ENCODE measurements at regions not wholly inside any gene's neighbourhood (a gene's known extent, or its start where the extent isn't known, plus 50 kb on each side); places are given as distances from the start of the nearest gene placed in this dataset.
A peak's percentile ranks its signal among the peaks of the same experiment; 100 is the strongest.

DNA sequence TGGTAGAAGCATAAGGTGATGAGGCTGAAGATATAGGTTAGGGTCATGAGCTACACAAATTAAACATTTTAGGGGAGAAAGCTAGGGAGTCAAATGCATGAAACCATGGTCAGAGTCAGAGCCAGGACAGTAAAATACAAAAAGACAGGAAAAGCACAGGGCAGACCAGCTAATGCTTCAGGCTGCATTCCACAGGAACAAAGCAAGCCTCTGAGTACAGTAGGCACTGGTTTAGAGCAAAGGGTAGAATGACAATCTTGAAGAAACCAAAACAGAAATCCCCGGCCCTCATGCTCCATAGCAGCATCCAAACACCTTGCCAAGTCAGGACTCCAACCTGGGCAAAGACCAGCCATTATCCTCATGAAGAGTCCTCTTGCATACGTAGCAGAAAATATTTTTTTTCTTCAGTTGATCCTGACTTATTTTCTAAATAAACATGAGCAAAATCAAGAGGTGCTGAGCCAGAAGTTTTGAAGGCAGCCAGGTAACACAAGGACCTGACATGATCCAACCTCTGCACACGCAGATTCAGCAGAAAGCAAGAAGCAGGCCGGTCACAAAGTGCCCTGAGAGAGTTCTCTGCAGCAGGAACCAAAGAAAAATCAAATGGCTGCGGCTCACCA, 273.1 kb downstream of the TTLL7 start:
- no peak for DNase-seq (ENCODE audit: low spot score)

DNA sequence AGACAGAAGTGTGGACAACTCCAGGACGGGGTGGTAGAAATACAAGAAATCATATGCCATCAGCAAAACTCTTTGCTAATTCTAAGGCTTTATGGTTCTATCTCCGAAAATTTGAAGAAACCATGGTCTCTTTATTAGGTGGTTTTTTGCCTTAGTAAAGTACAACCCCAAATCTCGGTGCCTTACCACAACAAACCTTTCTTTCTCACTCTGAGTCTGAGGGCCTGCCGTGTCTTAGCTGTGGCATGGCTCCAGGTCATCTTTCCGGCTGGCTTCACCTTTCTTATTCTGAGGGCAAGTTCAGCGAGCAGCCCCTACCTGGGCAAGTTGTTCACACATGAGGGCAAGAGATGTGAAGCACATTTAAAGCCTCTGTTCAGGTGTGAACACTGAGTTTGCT, 280.6 kb downstream of the TTLL7 start:
- DNase-seq (ENCODE audit: low spot score), result no peak

DNA sequence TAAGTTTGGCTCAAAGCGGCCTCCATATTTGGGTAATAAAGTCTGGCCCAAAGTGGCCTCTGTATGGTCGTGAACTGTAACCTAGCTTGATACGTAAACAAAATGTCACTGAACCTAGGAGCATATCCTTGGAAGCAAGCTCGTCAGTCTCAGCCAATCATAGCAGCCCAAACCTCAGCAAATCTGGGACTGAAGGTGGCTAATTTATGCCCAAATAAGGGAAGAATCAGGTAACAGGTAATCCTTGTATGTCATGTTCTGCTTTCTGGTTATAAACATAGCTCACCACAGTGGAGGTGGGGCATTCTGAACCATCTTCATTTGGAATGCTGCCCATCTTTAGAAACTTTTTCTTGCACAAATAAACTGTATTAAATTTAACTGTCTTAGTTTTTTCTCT, 281.1 kb downstream of the TTLL7 start:
- no peak for DNase-seq (ENCODE audit: low spot score)

DNA sequence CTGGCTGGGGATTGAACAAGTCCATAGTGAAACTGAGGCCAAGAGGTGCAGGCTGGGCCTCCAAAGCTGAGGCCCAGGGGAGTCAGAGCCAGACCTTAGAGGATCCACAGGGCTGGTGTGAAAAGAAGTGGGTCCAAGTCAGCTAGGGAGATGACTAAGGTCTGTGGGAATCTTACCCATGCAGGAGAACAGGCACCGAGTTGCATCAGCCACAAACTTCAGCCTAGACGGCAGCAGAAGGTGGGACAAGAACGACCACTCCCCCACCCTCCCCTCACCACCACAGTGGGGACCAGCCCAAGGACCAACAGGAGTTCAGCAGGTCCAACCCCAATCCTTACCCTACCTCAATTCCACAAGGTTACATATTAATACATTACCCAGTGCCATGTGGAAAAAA, 282.3 kb downstream of the TTLL7 start:
- DNase-seq (ENCODE audit: low spot score), result no peak

DNA sequence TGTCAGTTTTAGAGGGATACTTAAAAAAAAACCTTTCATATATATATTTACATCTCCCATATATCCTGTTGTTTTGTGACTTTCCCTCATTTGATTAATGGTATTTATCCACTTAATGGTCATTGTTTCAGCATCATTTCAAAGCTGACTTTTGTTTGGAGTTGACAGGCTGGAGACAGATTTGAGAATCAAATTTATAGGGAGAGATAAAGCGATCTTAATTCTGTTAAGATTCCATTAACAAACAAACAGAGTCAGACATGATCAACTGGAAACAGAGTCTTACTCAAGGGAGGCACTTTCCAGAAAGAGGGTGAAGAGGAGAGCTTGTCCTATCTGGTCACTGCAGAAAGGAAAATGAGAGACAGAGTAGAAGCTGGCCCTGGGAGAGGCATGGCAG, 283.4 kb downstream of the TTLL7 start:
- DNase-seq (ENCODE audit: low spot score), result no peak

DNA sequence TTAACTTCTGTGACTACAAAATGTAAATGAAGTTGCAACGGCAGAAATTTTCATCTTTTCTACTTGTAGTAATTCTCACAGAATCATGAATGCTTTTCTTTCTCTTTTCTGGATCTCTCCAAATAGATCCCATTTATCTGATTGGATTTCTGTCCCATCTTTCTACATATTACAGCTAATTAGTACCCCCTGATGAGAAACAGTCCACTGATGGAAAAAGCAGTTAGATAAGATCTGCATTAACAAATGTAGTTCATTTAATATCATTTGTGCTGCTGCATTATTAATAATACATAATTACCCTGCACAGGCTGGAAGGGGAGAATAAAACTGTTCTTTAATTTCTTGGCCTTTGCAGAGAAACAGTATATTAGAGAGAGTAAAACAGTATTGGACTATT, 289.3 kb downstream of the TTLL7 start:
- DNase-seq (ENCODE audit: low spot score), result no peak

DNA sequence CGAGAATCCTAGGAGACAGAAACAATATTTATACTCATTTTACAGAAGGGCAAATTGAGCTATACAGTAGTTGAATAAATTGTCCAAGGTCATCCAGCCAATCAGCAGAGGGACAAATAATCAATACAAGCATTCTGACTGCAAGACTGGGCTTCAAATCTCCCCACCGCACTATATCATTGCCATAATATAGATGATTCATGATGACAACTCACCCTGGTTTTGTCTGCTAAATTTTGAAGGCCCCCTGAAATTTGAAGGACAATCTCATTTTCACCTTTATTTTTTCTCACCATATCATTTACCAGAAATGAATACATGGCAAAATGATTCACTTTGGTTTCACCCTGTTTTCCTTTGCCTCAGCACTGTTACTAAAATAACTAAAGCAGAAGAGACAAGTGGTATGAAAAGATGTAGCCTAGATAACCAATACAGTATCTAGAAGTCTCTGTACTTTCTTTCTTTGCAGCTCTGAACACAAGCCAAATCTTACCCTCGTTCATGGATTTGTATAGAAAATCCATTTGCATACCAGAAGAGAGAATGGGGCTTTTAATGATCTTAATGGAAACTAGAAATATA, 292.5 kb downstream of the TTLL7 start:
- no peak for DNase-seq (ENCODE audit: low spot score)

DNA sequence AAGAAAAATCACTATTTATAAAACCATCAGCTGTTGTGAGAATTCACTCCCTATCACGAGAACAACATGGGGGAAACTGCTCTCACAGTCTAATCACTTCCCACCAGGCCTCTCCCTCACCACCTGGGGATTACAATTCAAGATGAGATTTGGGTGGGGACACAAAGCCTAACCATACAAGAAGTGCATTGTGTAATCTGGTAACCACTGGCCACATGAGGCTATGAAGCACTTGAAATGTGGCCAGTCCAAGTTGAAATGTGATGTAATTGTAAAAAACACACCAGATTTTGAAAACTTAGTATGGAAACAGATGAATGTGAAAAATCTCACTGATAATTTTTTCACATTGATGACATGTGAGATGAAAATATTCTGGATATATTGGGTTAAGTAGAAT, 293.8 kb downstream of the TTLL7 start:
- no peak for DNase-seq (ENCODE audit: low spot score)

DNA sequence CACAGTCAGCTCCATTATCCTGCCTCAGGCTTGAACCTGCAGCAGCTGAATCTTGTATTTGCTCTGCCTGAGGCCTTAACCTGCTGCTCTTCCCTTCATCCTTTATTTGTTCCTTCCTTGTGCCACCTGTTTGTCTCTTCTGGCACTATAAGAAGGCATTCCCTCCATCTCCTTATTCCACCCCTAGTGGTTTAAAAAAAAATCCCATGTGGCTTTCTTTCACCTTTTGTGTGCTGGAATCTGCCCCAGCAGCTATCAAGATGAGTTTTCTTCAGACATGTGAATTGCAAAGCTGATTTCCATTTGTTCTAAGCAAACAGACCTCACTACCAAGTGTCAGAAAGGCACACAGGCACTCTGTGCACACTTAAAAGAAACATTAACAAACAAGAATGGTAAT, 294.6 kb downstream of the TTLL7 start:
- no peak for DNase-seq (ENCODE audit: low spot score)

DNA sequence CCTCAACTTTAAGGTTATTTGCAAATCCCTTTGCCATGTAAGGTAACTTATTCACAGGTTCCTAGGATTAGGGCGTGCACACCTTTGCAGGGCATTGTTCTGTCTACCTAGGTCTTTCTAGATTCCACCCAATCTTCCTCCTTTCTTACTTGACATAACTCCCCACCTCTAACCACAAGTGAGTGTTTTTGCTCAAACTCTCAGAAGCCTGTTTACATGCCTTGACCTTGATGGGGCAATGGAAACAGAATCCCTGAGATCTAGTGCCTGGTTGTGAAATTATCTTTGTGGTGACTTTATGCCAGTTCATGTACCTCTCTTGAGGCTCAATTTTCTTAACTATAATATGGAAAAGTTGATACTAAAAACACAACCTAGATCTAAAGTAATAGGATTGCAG, 296.6 kb downstream of the TTLL7 start:
- no peak for DNase-seq (ENCODE audit: low spot score)

DNA sequence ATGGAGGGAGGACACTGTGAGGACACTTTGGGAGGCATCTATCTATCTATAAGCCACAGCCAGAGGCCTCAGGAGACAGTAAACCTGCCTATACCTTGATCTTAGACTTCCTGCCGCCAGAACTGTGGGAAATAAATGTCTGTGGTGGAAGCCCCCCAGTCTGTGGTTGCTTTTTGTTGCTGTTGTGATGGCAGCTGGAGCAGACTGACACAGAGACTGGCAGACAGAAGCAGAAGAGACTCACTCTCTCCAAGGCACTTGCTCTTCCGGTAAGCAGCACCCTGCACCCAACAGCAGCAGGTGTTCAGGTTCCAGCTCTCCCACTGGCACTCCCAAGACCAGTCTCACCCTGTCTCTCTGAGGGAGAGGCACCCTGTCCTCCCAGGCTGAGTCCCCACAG, 297.6 kb downstream of the TTLL7 start:
- DNase-seq (ENCODE audit: low spot score), result no peak

DNA sequence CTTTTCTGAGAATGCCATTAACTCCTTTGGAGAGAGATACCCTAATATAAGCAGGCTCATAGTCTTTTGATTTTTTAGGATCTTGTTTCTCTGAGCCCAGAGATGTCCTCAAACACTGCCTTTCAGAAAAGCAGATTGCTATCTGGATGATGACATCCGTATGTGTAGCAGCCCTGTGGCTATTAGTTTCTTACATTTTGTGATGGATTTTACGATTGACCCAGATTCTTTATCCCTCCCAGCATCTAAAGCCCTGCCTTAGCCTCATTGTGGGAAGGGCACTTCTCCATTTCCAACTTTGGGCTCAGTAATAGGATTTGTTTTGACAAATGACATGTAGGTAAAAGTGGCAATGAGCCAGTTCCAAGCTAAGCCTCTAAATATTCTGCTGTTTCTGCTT, 300.3 kb downstream of the TTLL7 start:
- DNase-seq (ENCODE audit: low spot score), result no peak

DNA sequence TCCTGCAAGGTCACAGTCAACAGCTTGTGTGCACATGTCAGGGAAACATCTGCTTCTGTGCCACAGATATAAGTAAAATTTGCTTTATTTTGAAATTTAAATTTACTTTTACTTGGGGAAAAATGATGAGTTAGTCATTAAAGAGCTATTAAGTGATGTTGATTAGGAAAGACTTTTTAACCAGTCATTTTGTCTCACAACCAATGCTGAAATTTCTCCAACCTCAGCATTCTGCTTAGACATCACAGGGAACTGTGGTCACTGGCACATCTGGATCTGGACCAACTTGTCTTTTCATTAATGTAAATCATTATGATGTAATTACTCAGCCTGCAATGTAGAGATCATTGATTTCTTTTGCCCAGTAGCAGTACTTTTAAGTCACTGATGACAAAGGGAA, 301.0 kb downstream of the TTLL7 start:
- no peak for DNase-seq (ENCODE audit: low spot score)

DNA sequence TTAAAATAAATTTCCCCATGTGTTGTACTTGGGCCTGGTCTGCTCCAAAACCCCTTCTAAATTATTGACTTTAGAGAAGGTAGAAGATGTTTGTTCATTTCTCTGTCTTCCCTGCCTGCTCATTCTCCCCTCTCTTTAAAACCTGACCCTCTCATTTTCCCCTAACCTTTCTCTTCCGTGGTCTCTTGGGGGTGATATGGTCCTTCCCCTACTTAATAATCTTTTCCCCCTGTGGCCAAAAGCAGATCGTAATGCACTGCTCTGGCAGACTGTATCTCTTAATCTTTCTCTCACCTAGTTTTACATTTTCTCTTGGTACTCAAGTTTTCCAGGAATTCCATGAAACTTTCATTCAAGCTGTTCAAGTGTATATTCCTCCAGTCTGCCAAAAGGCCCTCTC, 301.7 kb downstream of the TTLL7 start:
- DNase-seq (ENCODE audit: low spot score), result no peak

DNA sequence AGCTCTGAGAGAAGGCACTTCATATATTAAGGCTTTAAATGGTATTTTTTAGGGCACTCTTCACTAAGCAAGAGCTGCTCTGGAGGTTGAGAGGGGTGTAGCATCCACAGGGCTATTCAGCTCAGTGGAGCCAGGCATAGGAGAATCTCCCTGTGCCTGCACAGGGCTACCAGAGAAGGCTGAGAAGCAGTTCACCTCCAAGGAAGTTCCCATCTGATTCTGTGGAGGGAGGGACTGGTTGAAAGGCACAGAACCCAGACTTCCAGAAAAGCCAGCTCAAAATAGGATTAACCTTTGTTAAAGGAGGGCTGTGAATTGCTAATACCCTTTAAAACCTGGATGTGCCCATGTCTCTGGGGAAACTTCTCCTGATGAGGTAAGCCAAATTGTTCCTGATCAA, 304.5 kb downstream of the TTLL7 start:
- DNase-seq (ENCODE audit: low spot score), result no peak

DNA sequence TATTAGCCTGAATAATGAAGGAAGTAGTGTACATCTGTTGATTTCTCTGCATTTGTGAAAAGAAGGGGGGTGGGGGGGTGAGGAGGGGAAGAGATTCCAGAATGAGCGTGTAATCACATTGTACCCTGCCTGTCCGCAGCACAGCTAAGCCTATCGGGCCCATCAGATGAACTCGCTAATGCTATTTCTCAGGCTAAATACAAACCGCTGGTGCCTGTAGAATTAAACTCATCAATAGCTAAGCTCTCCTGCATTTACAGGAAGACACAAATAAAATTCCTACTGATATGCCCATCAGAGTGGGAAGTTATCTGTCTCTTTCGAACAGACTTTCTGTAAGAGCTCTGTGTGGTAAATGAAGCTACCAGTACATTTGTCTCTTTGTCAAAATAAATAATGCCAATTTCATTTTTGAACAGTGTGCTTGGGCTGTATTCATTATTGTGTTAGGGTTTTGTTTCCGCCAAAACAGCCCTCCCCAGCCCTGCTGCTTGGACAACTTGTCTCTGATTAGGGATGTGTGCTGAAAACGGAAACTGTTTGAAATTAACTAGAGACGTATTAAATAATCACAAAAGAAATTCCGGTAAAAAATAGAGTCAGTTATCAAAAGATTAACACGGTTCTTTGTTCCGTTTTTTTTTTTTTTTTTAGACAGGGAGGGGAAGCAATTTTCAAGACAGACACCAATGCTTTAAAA, 305.4 kb downstream of the TTLL7 start:
- peak; percentile 33 for DNase-seq (ENCODE audit: low spot score)

DNA sequence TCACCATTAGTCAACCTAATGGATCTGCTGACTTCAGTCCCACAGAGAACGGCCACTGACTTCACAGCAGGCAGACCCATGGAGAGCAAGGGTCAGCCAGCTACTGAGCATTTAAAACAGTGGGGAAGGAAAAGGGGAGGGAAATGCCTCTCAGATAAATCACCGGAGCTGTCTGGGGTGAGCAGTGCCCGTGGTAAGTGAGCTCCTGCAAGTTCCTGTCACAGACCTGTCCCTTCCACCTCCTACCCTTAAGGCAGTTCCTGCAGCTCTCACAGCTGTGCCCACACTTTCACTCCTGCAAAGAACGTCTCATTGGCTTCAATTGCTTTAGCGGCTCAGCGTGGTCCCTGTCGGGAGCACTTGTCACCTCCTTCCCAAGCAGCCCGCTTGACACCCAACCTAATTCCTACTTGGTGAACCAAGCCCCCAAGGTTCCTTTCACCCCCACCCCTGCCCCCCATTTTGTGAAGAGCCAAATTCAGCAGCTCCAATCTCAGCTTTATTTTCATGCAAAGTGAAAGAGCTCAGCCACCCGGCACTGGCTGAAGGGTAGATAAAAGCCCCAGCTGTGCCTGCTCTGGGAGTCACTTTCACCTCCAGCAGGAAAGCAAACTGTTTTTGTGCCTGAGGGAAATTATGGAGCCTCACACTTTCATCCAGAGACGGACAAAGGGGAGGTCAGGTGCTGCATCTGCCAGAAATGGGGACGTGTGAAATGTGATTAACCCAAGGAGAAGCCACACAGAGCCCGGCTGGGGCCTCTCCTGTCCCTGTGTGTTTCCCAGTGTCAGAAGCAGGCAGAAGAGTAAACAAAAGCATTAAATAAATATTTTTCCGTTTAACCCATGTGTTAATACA, 306.2 kb downstream of the TTLL7 start:
- peak; percentile 27 for DNase-seq (ENCODE audit: low spot score)

DNA sequence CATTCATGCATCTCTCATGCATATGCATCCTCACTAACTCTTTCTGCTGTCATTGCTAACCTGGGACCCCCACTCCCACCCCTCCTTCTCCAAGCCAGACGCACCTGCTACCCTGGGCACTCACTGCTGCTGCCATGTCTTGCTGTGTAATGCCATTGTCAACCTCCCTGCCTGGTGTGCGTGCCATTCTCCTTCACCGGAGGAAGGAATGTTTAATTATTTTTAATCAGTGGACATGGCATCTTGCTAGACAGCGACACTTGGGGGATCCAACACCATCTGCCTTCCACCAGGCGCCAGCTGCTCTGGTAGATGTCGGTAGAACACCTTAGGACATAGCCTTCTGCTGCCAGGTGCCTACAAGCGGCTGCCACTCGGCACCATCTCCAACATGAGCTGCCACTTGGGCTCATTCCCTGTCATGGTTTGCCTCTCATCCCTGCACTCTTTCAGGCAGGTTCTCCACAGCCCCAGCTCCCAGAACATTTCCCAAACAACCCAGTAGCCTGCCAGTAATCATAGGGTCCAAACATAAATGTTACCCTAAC, 306.9 kb downstream of the TTLL7 start:
- no peak for DNase-seq (ENCODE audit: low spot score)

DNA sequence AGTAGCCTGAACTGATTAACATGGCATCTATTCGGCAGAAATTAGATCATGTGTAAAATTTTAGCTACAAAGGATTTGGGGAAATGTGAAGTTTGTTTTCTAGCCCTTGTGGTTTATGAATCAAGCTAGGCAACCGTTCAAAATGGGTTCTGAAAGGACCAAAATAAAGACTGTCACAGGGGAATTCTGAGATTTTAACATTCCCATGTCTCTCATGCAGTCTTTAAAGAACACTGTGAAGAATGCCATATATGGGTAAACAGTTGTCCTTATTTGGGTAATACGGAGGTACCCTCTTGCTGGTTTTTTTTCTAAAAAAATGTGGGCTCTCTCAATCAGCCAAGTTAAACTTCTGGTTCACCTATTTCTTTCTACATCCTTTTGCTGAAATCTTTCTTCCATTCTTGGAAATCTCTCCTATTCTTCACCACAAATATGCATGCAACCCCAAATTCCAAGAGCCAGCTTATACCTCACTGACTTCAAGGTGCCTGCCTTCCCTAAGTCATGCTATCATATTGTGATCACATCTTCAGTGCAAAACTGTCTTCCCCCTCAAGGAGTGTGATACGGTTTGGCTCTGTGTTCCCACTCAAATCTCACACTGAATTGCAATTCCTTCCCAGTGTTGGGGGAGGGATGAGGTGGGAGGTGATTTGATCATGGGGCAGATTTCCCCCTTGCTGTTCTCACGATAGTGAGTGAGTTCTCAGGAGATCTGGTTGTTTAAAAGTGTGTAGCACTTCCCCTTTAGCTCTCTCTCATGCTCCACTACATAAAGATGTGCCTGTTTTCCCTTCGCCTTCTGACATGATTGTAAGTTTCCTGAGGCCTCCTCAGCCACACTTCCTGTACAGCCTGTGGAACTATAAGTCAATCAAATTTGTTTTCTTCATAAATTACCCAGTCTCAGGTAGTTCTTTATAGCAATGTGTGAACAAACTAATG, 308.7 kb downstream of the TTLL7 start:
- DNase-seq (ENCODE audit: low spot score), result no peak

DNA sequence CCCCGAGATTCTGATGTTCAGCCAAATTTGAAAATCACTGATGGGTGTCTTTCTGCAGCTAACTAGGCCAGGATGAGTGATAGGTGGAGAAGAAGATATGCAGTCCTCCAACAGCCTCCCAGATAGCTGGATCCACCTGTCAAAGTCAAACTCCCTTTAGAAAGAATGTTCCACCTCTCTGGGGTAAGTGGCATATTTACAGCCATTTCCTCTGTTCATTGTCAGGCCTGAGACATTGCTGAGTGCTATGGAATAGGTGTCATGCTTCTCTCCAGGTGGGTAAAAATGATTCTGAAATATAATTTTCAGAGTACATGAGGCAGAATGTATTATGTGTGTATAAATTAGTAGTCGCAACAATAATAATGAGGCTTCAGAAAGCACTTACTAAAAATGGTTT, 316.8 kb downstream of the TTLL7 start:
- no peak for DNase-seq (ENCODE audit: low spot score)

DNA sequence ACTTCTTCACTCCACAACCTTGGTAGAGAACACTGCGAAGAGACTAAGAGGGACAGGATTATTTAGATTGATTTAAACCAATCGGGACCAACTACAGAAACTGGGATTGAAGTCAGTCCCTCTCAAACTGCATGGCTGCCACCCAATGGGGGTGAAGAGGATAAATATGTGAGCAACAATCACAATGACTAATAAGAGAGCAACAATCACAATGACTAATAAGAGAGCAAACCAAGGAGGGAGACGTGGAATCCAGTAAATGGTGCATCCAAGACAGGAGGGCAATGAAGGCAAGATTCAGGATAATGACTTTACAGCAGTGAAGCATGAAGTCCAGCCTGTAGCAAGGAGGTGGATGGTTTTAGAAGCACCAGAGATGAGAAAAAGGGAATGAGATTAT, 322.8 kb downstream of the TTLL7 start:
- DNase-seq (ENCODE audit: low spot score), result no peak
